ENCODE measurements at regions not wholly inside any gene's neighbourhood (a gene's known extent, or its start where the extent isn't known, plus 50 kb on each side); places are given as distances from the start of the nearest gene placed in this dataset.
"Not testable (repeated sequence)": the region's sequence is repeated elsewhere in the genome, so short reads cannot be mapped to it uniquely, and the experiment has no call there.

- no peak for DNase-seq
Measured at GRCh38 chr7:50915621-50916020, 132.9 kb upstream of the GRB10 start.

DNA sequence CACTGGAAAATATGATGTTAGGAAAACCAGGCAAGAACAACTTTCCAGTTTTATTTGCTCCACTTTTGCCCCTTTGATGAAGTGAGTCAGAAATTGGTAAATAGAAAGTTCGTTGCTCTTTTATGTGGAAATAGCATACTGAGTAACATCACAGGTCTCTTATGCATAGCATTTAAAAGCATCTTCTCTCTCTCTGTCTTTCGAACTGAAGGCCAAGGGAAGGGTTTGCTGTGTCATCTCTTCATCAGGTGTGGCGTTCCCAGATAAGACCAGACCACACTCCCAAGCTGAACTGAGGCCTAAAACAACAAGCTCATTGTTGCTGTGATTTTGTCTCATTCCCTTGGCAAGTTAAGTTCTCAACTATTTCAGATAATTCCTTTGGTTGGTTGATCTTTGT, 131.8 kb upstream of the GRB10 start:
- no peak for DNase-seq

DNA sequence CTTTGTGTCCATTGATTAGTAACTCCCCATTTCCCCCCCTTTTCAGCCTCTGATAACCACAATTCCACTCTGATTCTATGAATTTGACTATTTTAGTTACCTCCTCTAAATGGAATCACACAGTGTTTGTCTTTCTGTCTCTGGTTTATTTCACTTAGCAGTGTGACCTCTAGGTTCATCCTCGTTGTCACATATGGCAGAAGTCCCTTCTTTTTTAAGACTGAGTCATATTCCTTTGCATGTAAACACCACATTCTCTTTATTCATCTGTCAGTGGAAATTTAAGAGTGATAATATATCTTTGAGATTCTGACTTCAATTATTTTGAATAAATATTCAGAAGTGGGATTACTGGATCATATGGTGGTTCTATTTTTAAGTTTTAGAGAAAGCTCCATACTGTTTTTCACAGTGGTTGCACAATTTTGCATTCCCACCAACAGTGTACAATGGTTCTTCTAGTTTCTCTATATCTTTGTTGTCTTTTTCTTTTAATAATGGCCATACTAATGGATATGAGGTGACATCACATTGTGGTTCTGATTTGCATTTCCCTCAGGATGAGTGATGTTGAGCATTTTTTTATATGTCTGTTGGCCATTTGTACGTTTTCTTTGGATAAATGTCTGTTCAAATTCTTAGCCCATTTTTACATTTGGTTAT, 126.1 kb upstream of the GRB10 start:
- DNase-seq = no peak

- DNase-seq = not testable (repeated sequence)
Measured at GRCh38 chr7:50898604-50899477, 116.1 kb upstream of the GRB10 start.

DNA sequence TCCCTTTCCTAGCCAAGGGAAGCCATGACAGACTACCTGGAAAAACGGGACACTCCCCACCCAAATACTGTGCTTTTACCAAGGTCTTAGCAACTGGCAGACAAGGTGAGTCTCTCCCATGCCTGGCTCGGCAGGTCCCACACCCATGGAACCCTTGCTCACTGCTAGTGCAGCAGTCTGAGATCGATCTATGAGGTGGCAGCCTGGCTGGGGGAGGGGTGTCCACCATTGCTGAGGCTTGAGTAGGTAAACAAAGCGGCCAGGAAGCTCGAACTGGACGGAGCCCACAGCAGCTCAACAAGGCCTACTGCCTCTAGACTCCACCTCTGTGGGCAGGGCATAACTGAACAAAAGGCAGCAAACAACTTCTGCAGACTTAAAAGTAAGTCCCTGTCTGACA, 104.4 kb upstream of the GRB10 start:
- DNase-seq = not testable (repeated sequence)

- DNase-seq = no peak
Measured at GRCh38 chr7:50872437-50872836, 89.7 kb upstream of the GRB10 start.

DNA sequence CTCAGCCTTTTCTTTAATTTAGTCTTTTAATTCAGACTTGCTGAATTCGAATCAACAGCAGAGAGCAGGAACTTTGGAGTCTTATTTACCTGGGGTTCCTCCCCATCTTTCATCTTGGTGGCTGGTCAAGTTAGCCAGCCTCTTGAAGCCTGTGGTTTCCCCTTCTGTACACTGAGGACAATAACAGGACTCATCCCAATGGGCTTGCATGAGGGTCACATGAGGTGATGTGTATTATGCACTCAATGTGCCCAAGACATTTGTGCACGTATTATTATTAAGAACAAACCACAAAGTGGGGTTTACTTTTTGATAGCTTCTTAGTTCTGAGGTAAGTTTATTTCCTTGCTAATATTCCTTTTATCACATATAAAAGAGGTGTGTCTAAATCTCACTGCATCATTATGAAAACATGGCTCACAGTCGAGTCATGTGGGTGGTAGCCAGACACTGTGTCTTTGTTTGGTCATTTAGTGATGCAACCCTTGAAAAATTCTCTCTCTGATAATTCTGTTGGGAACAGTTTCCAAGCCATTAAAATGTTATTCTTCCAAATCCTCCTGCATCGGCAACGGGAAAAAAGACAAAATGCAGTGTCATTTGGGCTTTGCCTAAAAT, 86.5 kb upstream of the GRB10 start:
- no peak for DNase-seq

DNA sequence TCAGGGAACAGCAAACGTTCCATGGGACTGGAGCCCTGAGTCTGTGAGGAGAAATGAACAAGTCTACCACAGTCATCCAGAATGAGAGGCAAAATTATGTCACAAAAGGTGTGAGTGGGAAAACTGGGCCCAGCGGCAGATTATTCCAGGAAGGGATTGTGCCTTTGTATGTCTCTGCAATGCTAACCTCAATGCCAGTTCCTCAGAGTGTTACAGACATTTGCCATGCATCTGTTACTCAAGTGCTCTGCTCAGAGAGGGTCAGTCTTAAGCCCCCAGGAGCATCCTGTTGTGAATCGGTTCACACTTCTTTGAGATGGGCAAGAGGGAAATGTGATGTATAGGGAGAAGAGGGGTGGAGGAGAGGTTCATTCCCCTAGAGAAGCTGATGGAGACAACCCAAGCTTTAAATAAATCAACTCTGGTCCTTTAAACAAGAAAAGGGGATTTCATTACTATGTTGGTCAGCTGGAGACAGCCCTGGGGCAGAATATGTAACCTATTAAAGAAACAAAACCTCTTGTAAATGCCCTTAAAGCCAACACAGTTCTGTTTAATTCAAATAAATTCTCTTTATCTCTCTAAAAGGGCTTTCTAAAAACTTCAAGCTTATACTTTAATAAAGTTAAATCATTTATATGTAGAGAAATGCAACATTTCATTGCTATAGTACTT, 85.9 kb upstream of the GRB10 start:
- no peak for DNase-seq

DNA sequence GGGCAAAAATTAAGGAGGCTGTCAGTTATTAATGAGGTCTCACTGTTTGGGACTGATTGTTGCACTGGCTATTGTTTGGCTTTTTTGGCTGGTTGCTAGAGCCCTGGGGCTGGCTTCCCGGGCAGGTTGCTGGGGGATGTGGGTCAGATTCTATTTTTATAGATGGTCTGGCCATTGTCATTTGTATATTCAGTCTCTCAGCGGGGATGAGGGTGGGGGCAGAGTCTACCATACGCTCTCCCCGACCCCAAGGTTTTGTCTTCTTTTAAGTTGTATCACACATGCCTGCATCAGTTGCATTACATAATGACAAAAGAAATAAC, 84.3 kb upstream of the GRB10 start:
- DNase-seq = no peak

DNA sequence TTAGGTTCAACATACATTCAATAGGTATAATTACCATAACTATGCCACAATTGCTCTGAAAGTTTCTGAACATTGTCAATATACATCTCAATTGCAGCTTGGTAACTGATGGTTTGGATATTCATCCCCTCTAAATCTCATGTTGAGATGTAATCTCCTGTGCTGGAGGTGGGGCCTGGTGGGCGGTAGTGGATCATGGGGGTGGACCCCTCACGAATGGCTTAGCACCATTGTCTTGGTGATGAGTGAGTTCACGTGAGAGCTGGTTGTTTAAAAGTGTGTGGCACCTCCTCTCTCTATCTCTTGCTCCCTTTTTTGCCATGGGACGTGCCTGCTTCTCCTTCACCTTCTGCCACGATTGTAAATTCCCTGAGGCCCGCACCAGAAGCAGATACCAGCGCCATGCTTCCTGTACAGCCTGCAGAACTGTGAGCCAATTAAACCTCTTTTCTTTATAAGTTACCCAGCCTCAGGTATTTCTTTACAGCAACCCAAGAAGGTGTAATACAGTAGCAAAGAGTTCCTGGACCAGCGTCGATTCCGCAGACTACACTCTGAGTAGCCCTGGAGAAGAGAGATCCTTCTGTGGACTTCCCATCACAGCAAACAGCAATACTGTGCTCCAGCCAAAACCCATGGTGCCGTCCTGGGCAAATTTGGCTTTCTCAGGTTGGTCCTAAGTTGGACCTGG, 83.8 kb upstream of the GRB10 start:
- no peak for DNase-seq

DNA sequence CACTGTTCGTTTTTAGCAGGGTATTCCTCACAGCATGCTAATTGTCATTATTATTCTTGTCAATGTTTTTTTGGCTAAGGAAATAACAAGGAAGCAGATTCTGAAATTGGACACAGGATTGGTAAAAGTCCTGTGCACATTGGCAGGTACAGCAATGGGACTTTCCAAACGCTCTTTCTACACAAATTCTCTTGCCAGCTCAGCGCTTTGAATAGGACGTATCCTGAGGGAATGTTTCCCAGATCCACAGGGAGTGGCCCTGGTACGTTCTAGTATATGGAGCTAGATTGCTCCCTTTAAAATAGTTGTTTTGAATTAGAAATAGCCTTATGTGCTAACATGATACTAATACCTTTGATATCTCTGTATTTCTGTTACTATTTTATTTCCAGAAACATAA, 82.8 kb upstream of the GRB10 start:
- DNase-seq = no peak

DNA sequence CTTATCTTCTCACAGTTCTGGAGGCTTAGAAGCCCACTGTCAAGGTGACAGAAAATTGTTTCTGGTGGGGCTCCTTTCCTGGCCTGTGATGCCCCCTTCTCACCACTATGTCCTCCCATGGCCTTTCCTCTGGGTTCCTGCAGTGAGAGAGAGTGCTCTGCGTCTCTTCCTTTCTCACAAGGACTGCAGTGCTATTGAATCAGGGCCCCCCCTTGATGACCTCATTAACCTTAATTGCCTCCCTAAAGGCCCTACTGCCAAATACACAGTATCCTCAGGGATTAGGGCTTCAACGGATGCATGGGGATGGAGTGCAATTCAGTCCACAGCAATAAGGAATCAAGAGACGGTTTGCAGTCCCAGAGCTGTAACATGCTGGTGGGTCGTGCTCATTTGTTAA, 82.0 kb upstream of the GRB10 start:
- DNase-seq = no peak

- no peak for DNase-seq
Measured at GRCh38 chr7:50863053-50863452, 80.4 kb upstream of the GRB10 start.

- DNase-seq = no peak
Measured at GRCh38 chr7:50862302-50862701, 79.6 kb upstream of the GRB10 start.

DNA sequence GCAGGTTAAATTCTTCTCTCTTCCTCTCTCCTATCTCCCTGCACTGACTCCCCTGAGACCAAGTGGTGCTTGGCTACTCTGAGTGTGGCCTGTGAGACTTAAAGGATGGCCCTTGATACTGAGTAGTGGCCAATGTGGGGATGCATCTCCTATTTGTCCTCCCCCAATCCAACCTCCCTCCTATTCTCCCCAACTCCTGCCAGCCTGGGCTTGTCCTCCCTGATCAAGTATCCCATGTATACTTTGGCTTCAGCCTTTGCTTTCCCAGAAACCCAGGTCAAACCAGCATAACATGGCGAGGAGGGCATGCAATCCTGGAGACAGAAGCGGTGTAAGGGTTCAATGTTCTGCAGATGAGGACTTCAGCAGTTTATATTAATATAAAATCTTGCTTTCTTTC, 77.9 kb upstream of the GRB10 start:
- no peak for DNase-seq

DNA sequence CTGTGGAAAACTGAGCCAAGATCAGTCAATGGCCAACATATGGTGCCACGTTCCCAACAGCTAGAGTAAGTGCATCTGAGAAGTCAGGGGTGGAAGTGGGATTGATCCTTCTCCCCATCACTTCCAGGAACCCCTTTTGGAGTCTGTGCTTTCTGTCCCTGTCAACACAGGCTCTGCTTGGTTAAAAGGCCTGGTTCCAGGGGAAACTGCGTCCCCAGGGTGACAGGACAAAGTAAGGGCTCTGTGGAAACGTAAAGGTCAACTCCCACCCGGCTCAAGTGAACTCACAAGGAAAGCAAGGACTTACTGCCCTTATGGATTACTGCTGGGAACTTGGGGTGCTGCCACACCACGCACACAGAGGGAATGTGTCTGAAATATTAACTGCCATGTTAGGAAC, 77.5 kb upstream of the GRB10 start:
- DNase-seq = no peak

DNA sequence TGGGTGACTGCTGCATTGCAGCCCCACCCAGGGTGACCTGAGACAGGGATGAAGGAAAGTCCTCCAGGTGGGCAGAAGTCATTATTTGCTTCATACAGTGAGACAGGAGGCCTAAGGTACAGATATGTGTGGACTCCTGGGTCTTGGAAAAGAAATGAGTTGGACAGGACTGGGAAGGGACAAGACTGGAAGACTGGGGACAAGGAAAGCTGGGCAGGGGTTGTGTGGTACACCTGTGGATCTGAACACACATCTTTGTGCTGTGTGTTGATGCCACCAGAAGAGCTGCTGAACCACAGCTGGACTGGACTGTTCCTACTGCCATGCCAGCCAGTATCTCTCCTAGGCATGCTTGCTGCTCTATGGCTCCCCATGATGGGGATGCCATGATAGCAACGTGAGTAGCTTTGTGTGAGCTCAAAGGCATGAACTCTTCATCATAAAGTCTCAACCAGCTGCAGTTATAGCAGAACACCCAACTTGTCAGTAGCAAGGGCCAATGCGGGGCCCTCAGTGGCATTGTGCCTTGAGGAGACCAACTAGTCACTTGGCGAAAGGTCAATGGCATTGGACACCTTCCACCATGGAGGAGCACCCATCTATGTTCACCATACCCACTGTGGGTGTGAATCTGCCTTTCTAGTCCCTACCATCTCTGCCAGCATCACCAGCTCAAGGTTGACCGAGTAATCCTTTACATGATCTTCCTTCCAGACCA, 76.0 kb upstream of the GRB10 start:
- DNase-seq = no peak

- DNase-seq = no peak
Measured at GRCh38 chr7:50857804-50858489, 75.3 kb upstream of the GRB10 start.

DNA sequence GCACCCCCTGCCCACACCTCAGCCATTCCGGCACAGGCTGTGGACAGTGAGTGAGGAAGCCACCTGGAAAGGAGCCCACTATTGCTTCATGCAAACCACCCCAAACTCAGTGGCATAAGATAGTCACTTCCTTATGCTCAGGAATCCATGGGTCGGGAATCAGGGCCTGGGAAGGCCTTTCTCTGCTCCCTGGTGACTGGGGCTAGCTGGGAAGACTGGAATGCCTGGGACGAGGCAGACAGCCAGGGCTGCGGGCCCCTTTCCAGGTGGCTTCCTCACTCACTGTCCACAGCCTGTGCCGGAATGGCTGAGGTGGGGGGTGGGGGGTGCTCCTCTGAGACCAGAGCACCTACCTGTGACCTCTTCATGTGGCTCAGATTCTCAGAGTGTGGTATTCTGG, 74.1 kb upstream of the GRB10 start:
- DNase-seq = no peak

GRCh38 chr7:50856231-50856630, 73.5 kb upstream of the GRB10 start:
- no peak for DNase-seq

- no peak for DNase-seq
Measured at GRCh38 chr7:50855526-50855925, 72.8 kb upstream of the GRB10 start.

GRCh38 chr7:50854831-50855230, 72.1 kb upstream of the GRB10 start:
- no peak for DNase-seq

Data from suppressor macrophage (primary cell).